Lower lobe of right lung (tissue), 2 donors: ENCODE measurements at regions not wholly inside any gene's neighbourhood (a gene's known extent, or its start where the extent isn't known, plus 50 kb on each side); places are given as distances from the start of the nearest gene placed in this dataset.

Experiments used
- ATAC-seq, 2 donors: fragments of 200-7000 bp; cut with Tn5 transposase; one replicate each; pipeline ENCODE4 v1.9.1; 2020 to 2022; ENCODE audit warnings: mild to moderate bottlenecking in 2 of 2, moderate library complexity in 2 of 2
- DNase-seq: peaks from one replicate; pipeline ENCODE4 v3.0.0-alpha.2; 2020
- H3K27ac ChIP-seq: fragments of 200-600 bp; one replicate; pipeline ENCODE4 v1.8.0; 2022
- H3K27me3 ChIP-seq: fragments of 200-600 bp; one replicate; pipeline ENCODE4 v1.8.0; 2022; ENCODE audit warnings: low read depth
- H3K36me3 ChIP-seq: fragments of 200-600 bp; one replicate; pipeline ENCODE4 v1.8.0; 2022; ENCODE audit warnings: mild to moderate bottlenecking
- H3K4me1 ChIP-seq: fragments of 200-600 bp; one replicate; pipeline ENCODE4 v1.8.0; 2022
- H3K4me3 ChIP-seq: fragments of 200-600 bp; one replicate; pipeline ENCODE4 v1.8.0; 2022; ENCODE audit warnings: mild to moderate bottlenecking
- H3K9me3 ChIP-seq: fragments of 200-600 bp; one replicate; pipeline ENCODE4 v1.8.0; 2022
- CTCF ChIP-seq: fragments of 200-600 bp; IDR thresholded peaks from one replicate; pipeline ENCODE4 v1.8.0; 2022; ENCODE audit warnings: antibody characterized with exemption, mild to moderate bottlenecking
- intact Hi-C: fragments of 100-400 bp; cut with DNase I; formaldehyde crosslinking; loops from one replicate; pipeline ENCODE4 v1.11.0; 2022
- donor health status: DM: no; HTN: yes; CAD: no; lungs with severe emphysema.

- H3K27ac ChIP-seq: no peak overlapping the region
- H3K4me1 ChIP-seq: no peaks in the 10 kb centered on the region
- no peak for TF ChIP-seq CTCF
- H3K9me3 ChIP-seq: no peaks in the 10 kb centered on the region
- intact Hi-C loops: no loop called here
- H3K27me3 ChIP-seq: no peaks in the 10 kb centered on the region
- ATAC-seq: no peak
- no peak for DNase-seq
- H3K36me3 ChIP-seq: no peaks in the 10 kb centered on the region
- no peak overlapping the region for H3K4me3 ChIP-seq
These were observed 238.9 kb upstream of the SRRM4 start for GRCh38 chr12:118742431-118742830.

GRCh38 chr12:118743896-118744700, 237.2 kb upstream of the SRRM4 start:
- no peak for TF ChIP-seq CTCF
- intact Hi-C loops: no loop called here
- Histone ChIP-seq H3K9me3 (no peaks in the 10 kb centered on the region), H3K27ac (no peak overlapping the region), H3K36me3 (no peaks in the 10 kb centered on the region), H3K4me1 (no peaks in the 10 kb centered on the region), H3K4me3 (no peak overlapping the region), H3K27me3 (no peaks in the 10 kb centered on the region)
- no peak for DNase-seq
- ATAC-seq: no peak

GRCh38 chr12:118746176-118746575, 235.2 kb upstream of the SRRM4 start:
- no peak for ATAC-seq
- intact Hi-C loops: no loop called here
- Histone ChIP-seq H3K9me3 (no peaks in the 10 kb centered on the region), H3K27me3 (no peaks in the 10 kb centered on the region), H3K4me1 (no peaks in the 10 kb centered on the region), H3K4me3 (no peak overlapping the region), H3K27ac (no peak overlapping the region), H3K36me3 (no peaks in the 10 kb centered on the region)
- no peak for TF ChIP-seq CTCF
- DNase-seq: no peak

- DNase-seq: no peak
- Histone ChIP-seq H3K4me3 (no peak overlapping the region), H3K9me3 (no peaks in the 10 kb centered on the region), H3K27ac (no peak overlapping the region), H3K27me3 (no peaks in the 10 kb centered on the region), H3K4me1 (no peaks in the 10 kb centered on the region), H3K36me3 (no peaks in the 10 kb centered on the region)
- intact Hi-C loops: no loop called here
- no peak for TF ChIP-seq CTCF
- no peak for ATAC-seq
These were observed 234.4 kb upstream of the SRRM4 start for GRCh38 chr12:118746960-118747359.

- Histone ChIP-seq H3K9me3 (no peaks in the 10 kb centered on the region), H3K36me3 (no peaks in the 10 kb centered on the region), H3K27me3 (no peaks in the 10 kb centered on the region), H3K4me1 (no peaks in the 10 kb centered on the region), H3K4me3 (no peak overlapping the region), H3K27ac (no peak overlapping the region)
- no peak for TF ChIP-seq CTCF
- ATAC-seq (no peak), DNase-seq (no peak)
- intact Hi-C loops: no loop called here
These were observed 233.6 kb upstream of the SRRM4 start for GRCh38 chr12:118747771-118748170.
